Hepatocyte (in vitro differentiated cells): ENCODE measurements at regions not wholly inside any gene's neighbourhood (a gene's known extent, or its start where the extent isn't known, plus 50 kb on each side); places are given as distances from the start of the nearest gene placed in this dataset.

Experiments used
- DNase-seq: peaks from one replicate; pipeline ENCODE4 v3.0.0-alpha.2; 2016; ENCODE audit warnings: low spot score
- H2AFZ ChIP-seq: fragments of 200-600 bp; sonication (generic); 2 replicates; pipeline ENCODE4 v1.6.0; 2016; ENCODE audit warnings: antibody characterized with exemption, mild to moderate bottlenecking
- H3K27ac ChIP-seq: fragments of 200-600 bp; sonication (generic); 2 replicates; pipeline ENCODE4 v1.5.1; 2016; ENCODE audit warnings: mild to moderate bottlenecking
- H3K27me3 ChIP-seq: fragments of 200-600 bp; sonication (generic); 2 replicates; pipeline ENCODE4 v1.6.1; 2016
- H3K36me3 ChIP-seq: fragments of 200-600 bp; sonication (generic); replicated peaks from 2 replicates; pipeline ENCODE4 v1.5.1; 2016; ENCODE audit warnings: low read depth; ENCODE audit not compliant: insufficient read depth
- H3K4me1 ChIP-seq: fragments of 200-600 bp; sonication (generic); 2 replicates; pipeline ENCODE4 v1.5.1; 2016; ENCODE audit warnings: mild to moderate bottlenecking, moderate library complexity; ENCODE audit not compliant: insufficient read depth
- H3K4me2 ChIP-seq: fragments of 200-600 bp; sonication (generic); 2 replicates; pipeline ENCODE4 v1.6.0; 2016
- H3K4me3 ChIP-seq: fragments of 200-600 bp; sonication (generic); 2 replicates; pipeline ENCODE4 v1.5.1; 2016; ENCODE audit warnings: mild to moderate bottlenecking
- H3K79me2 ChIP-seq: fragments of 200-600 bp; sonication (generic); 2 replicates; pipeline ENCODE4 v1.6.0; 2017; ENCODE audit warnings: mild to moderate bottlenecking
- H3K9me2 ChIP-seq: fragments of 200-600 bp; sonication (generic); replicated peaks from 2 replicates; pipeline ENCODE4 v1.6.0; 2017; ENCODE audit warnings: mild to moderate bottlenecking; ENCODE audit not compliant: insufficient read depth
- H3K9me3 ChIP-seq: fragments of 200-600 bp; sonication (generic); 2 replicates; pipeline ENCODE4 v1.5.1; 2016; ENCODE audit warnings: low read depth, mild to moderate bottlenecking
- H4K20me1 ChIP-seq: fragments of 200-600 bp; sonication (generic); 2 replicates; pipeline ENCODE4 v1.6.0; 2016; ENCODE audit warnings: mild to moderate bottlenecking; ENCODE audit not compliant: insufficient read depth, poor library complexity, severe bottlenecking
- EZH2 ChIP-seq: fragments of 200-600 bp; sonication (generic); IDR thresholded peaks from 2 replicates; pipeline ENCODE4 v1.6.1; 2016; ENCODE audit warnings: antibody characterized with exemption, mild to moderate bottlenecking, borderline replicate concordance
- EZH2phosphoT487 ChIP-seq: fragments of 200-600 bp; sonication (generic); IDR thresholded peaks from one replicate; pipeline ENCODE4 v1.6.1; 2018; ENCODE audit warnings: antibody characterized with exemption, mild to moderate bottlenecking, low read depth, moderate library complexity; ENCODE audit not compliant: unreplicated experiment, severe bottlenecking
- WGBS: methylation state at CpG from one replicate; pipeline ENCODE4 v1.1.6; 2016; ENCODE audit warnings: low lambda C conversion rate; ENCODE audit errors: missing lambda C conversion rate; 5-methylcytosine and 5-hydroxymethylcytosine counted together
- TF ChIP-seq, protein P1 (sequence below): fragments of 200-600 bp; sonication (generic); IDR thresholded peaks from 2 replicates; pipeline ENCODE4 v1.5.1; 2016; ENCODE audit warnings: antibody characterized with exemption, mild to moderate bottlenecking; ENCODE audit not compliant: poor library complexity

GRCh38 chr2:136331226-136331625 lies 213.3 kb upstream of the CXCR4 start:
- Histone ChIP-seq H4K20me1 (no peaks in the 10 kb centered on the region), H3K4me2 (no peak overlapping the region), H3K4me3 (no peak overlapping the region), H2AFZ (no peak overlapping the region), H3K27me3 (no peaks in the 10 kb centered on the region), H3K9me2 (no peaks in the 10 kb centered on the region), H3K36me3 (no peaks in the 10 kb centered on the region), H3K9me3 (no peaks in the 10 kb centered on the region), H3K79me2 (no peaks in the 10 kb centered on the region), H3K27ac (no peak overlapping the region), H3K4me1 (peaks cover 7% of the 10 kb centered on the region)
- 95% methylated on average over 5 of the region's 5 CpGs for WGBS
- DNase-seq = no peak
- TF ChIP-seq, protein P1, sequence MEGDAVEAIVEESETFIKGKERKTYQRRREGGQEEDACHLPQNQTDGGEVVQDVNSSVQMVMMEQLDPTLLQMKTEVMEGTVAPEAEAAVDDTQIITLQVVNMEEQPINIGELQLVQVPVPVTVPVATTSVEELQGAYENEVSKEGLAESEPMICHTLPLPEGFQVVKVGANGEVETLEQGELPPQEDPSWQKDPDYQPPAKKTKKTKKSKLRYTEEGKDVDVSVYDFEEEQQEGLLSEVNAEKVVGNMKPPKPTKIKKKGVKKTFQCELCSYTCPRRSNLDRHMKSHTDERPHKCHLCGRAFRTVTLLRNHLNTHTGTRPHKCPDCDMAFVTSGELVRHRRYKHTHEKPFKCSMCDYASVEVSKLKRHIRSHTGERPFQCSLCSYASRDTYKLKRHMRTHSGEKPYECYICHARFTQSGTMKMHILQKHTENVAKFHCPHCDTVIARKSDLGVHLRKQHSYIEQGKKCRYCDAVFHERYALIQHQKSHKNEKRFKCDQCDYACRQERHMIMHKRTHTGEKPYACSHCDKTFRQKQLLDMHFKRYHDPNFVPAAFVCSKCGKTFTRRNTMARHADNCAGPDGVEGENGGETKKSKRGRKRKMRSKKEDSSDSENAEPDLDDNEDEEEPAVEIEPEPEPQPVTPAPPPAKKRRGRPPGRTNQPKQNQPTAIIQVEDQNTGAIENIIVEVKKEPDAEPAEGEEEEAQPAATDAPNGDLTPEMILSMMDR = no peak
- TF ChIP-seq EZH2phosphoT487 = no peak
- TF ChIP-seq EZH2 = no peak

DNA sequence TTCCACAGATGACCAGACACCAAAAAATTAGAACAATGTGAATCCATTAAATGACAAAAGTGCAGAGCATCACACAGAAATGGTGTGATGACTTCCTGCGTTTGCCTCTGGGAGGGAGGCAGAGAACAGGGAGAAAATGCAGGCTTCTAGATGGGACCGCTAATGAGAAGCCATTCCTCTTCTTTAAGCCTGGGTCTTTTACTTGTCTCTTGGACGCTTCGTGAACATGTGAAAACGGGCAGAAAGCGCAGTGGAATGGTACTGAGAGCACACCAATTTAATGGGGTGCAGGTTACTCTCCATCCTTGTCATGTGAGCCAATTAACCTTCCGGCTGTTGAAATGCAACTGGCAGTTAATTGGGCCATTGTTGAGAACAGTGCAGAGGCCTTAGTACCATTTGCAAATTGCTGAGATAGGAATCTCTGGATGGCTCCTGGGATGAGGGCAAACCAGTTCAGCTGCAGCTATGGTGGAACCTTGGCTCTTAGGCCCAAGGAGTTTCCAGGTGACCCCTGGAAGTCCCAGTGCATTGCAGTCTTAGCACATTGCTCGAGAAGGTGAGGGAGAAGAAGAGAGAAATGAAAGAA lies 210.4 kb upstream of the CXCR4 start:
- H3K27me3 ChIP-seq = no peaks in the 10 kb centered on the region
- H4K20me1 ChIP-seq = no peaks in the 10 kb centered on the region
- H3K9me3 ChIP-seq = no peaks in the 10 kb centered on the region
- DNase-seq = no peak
- H2AFZ ChIP-seq = no peak overlapping the region
- no peak for TF ChIP-seq EZH2
- TF ChIP-seq, protein P1 = no peak
- no peak for TF ChIP-seq EZH2phosphoT487
- H3K27ac ChIP-seq = no peak overlapping the region
- H3K4me1 ChIP-seq = peaks cover 7% of the 10 kb centered on the region
- no peaks in the 10 kb centered on the region for H3K79me2 ChIP-seq
- H3K36me3 ChIP-seq = no peaks in the 10 kb centered on the region
- no peaks in the 10 kb centered on the region for H3K9me2 ChIP-seq
- 71% methylated on average over 8 of the region's 8 CpGs for WGBS
- H3K4me3 ChIP-seq = no peak overlapping the region
- no peak overlapping the region for H3K4me2 ChIP-seq

- H3K36me3 ChIP-seq = no peaks in the 10 kb centered on the region
- H3K9me2 ChIP-seq = no peaks in the 10 kb centered on the region
- 39% methylated on average over 12 of the region's 12 CpGs for WGBS
- H3K4me2 ChIP-seq = peak overlapping the region; percentile 58
- DNase-seq = peak; percentile 38
- no peak overlapping the region for H3K4me3 ChIP-seq
- H3K79me2 ChIP-seq = no peaks in the 10 kb centered on the region
- H3K4me1 ChIP-seq = peaks cover 7% of the 10 kb centered on the region
- H3K27me3 ChIP-seq = no peaks in the 10 kb centered on the region
- H3K27ac ChIP-seq = peak overlapping the region; percentile 6
- H3K9me3 ChIP-seq = no peaks in the 10 kb centered on the region
- TF ChIP-seq EZH2 (no peak), EZH2phosphoT487 (no peak)
- TF ChIP-seq, protein P1 = no peak
- no peaks in the 10 kb centered on the region for H4K20me1 ChIP-seq
- H2AFZ ChIP-seq = peak overlapping the region; percentile 17
Observed at GRCh38 chr2:136327162-136327852, 209.4 kb upstream of the CXCR4 start.
